Suprapubic skin (tissue), 3 donors: ENCODE measurements at regions not wholly inside any gene's neighbourhood (a gene's known extent, or its start where the extent isn't known, plus 50 kb on each side); places are given as distances from the start of the nearest gene placed in this dataset.

Source experiments
- EP300 ChIP-seq: sonication (generic); formaldehyde crosslinking; IDR thresholded peaks from one replicate; pipeline ENCODE4 v1.6.1; 2017; ENCODE audit warnings: antibody characterized with exemption
- POLR2A ChIP-seq, 2 donors: fragments of 450-650 bp; IDR thresholded peaks; one replicate each; pipeline ENCODE4 v1.6.1; 2017; ENCODE audit warnings: antibody characterized with exemption in 2 of 2, mild to moderate bottlenecking in 2 of 2, moderate library complexity in 2 of 2
- TF ChIP-seq, protein P1 (sequence below), 2 donors: fragments of 200-600 bp in 1 of 2; fragments of 450-650 bp in 1 of 2; sonication (generic) in 1 of 2; IDR thresholded peaks; one replicate each; pipeline ENCODE4 v1.5.1; 2016 to 2019; ENCODE audit warnings: antibody characterized with exemption in 2 of 2, mild to moderate bottlenecking in 1 of 2, moderate library complexity in 1 of 2

GRCh38 chr14:42633504-42634095, 1026.9 kb downstream of the LRFN5 start:
- TF ChIP-seq POLR2A (IDR thresholded peaks at IDR 0.05) = no peak
- TF ChIP-seq, protein P1, sequence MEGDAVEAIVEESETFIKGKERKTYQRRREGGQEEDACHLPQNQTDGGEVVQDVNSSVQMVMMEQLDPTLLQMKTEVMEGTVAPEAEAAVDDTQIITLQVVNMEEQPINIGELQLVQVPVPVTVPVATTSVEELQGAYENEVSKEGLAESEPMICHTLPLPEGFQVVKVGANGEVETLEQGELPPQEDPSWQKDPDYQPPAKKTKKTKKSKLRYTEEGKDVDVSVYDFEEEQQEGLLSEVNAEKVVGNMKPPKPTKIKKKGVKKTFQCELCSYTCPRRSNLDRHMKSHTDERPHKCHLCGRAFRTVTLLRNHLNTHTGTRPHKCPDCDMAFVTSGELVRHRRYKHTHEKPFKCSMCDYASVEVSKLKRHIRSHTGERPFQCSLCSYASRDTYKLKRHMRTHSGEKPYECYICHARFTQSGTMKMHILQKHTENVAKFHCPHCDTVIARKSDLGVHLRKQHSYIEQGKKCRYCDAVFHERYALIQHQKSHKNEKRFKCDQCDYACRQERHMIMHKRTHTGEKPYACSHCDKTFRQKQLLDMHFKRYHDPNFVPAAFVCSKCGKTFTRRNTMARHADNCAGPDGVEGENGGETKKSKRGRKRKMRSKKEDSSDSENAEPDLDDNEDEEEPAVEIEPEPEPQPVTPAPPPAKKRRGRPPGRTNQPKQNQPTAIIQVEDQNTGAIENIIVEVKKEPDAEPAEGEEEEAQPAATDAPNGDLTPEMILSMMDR (IDR thresholded peaks at IDR 0.05) = no peak
- TF ChIP-seq EP300 = no peak
